ENCODE measurements at regions not wholly inside any gene's neighbourhood (a gene's known extent, or its start where the extent isn't known, plus 50 kb on each side); places are given as distances from the start of the nearest gene placed in this dataset.

DNA sequence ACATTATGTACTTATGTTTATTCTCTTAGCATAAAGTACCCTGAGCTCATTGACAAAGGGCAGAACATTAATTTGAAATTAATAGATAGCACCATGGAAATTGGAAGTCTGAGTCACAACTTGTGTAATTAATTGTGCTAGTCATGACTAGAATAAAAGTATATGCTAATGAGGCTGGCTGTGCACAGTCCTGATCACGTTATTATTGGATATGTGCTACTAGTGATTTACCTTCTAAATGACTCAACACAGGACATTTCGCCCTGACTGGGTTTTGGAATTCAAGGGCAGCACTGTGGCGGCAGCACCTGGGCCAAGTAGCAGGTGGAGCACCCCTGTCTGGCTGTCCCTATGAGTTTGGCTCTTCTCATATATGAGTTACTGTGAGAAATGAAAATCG lies 341.8 kb downstream of the ICE1 start:
- TF ChIP-seq, protein P1, sequence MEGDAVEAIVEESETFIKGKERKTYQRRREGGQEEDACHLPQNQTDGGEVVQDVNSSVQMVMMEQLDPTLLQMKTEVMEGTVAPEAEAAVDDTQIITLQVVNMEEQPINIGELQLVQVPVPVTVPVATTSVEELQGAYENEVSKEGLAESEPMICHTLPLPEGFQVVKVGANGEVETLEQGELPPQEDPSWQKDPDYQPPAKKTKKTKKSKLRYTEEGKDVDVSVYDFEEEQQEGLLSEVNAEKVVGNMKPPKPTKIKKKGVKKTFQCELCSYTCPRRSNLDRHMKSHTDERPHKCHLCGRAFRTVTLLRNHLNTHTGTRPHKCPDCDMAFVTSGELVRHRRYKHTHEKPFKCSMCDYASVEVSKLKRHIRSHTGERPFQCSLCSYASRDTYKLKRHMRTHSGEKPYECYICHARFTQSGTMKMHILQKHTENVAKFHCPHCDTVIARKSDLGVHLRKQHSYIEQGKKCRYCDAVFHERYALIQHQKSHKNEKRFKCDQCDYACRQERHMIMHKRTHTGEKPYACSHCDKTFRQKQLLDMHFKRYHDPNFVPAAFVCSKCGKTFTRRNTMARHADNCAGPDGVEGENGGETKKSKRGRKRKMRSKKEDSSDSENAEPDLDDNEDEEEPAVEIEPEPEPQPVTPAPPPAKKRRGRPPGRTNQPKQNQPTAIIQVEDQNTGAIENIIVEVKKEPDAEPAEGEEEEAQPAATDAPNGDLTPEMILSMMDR (IDR thresholded peaks at IDR 0.05): no peak
- no peak for TF ChIP-seq POLR2A (IDR thresholded peaks at IDR 0.05)
